Activated T-cell treated with anti-CD3 and anti-CD28 coated beads, Interleukin-2, amount 50 U/mL, for 1 hour (primary cell): ENCODE measurements at regions not wholly inside any gene's neighbourhood (a gene's known extent, or its start where the extent isn't known, plus 50 kb on each side); places are given as distances from the start of the nearest gene placed in this dataset.

Experiments used
- DNase-seq: peaks from one replicate; pipeline ENCODE4 v3.0.0-alpha.2; 2020

DNA sequence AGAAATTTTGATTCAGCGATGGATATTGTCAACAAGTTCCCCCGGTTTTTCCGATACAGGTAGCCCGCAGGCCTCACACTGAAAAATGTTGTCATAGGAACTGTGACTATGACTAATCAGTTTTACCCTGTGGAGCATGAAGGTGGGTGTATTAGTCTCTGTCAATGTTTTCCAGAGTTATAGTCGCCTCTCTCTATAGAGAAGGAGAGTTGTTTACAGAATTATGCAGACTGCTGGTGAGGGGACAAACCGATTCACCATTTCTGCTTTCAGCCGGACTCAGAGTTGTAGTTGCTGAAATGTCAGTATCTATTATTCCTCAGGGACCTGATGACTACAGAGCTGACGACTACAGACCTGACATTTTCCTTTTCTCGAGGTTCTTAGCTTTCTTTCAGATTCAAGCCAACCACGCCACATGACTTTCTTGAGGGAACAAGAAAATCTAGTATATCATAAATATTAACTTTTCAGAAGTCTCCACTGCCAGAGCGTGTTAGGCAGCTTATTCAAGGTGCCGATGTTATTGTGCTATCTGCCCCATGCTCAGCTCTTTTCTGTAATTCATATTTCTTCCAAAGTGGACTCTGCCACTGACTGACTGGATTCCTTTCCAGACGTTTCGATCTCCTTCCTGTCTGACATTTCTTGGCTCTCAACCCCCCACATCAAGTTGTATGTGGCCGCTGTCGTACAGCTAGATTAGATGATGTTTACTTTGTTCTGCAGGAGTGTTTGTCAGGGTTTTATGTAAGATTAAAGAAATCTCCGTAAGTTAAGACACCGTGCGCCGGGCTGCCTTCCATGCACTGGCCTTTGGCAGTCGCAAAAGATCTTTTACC, 178.1 kb downstream of the FGF1 start:
- no peak for DNase-seq

- DNase-seq, result no peak
Observed at GRCh38 chr5:142506756-142507155, 179.1 kb downstream of the FGF1 start.

- no peak for DNase-seq
Observed at GRCh38 chr5:142506046-142506445, 179.8 kb downstream of the FGF1 start.

DNA sequence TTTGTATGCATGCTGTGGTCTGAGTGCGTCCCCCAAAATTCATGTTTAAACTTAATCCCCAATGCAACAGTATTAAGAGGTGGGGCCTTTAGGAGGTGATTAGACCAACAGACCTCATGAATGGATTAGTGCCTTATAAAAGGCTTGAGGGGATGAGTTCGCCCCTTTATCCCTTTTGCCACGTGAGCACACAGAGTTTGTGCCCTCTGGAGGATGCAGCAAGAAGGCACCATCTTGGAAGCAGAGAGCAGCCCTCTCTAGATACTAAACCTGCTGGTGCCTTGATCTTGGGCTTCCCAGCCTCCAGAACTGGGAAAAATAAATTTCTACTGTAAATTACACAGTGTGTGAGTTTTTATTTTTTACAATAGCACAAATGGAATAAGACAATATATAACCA, 177.1 kb upstream of the SPRY4 start:
- DNase-seq, result no peak

- DNase-seq, result no peak
Observed at GRCh38 chr5:142500227-142500905, 175.5 kb upstream of the SPRY4 start.

DNA sequence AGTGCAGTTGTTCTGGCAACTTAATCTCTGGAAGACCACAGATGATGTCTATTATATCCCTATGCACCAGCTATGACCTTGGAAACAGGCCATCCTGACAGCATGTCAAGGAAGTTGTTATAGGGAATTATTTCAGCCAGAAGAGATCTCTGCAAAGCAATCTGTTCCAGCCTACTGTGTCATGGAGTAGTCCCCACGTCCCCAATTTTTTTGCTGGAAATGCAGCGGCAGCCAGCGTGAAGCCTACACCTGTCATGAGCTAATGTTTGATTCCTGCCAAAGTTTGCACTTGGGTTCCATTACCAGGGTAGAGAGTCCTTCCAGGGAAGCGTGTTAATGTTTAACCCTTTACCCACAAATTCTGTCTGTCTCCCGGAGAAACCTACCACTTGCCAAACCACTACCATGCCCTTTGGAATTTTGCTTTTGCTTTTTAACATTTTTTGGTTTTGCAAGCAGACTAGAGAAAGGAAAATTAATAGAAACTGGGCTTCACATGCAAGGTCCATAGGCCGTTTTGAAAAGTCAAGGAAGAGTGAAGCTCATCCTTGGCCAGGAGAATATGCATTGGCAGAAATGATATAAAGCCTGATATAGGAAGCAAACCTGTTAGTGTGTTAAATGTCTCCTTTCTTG, 174.9 kb upstream of the SPRY4 start:
- no peak for DNase-seq

- DNase-seq, result no peak
Observed at GRCh38 chr5:142498298-142498697, 173.5 kb upstream of the SPRY4 start.

DNA sequence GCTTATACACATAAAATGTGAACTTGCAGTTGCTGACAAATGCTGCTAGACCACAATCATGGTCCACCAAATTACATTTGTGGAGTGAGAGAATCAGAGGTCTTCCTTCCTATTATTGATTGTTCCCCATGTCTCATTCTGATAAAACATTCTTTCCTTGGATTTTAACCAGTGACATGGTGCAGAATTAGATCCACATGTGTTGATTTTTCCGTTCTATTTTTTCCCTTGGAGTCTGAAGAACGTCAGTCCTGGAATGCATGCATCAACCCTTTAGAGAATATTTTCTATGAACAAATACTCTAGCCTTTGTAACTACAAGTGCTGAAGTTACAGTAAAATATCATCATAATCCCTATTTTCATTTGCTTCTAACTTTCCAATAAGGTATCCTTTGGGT, 170.7 kb upstream of the SPRY4 start:
- no peak for DNase-seq

GRCh38 chr5:142493875-142494518, 169.2 kb upstream of the SPRY4 start:
- DNase-seq, result no peak

- DNase-seq, result no peak
Observed at GRCh38 chr5:142492781-142493281, 168.0 kb upstream of the SPRY4 start.

GRCh38 chr5:142491679-142492078, 166.9 kb upstream of the SPRY4 start:
- no peak for DNase-seq

GRCh38 chr5:142491270-142491669, 166.4 kb upstream of the SPRY4 start:
- no peak for DNase-seq

- DNase-seq, result no peak
Observed at GRCh38 chr5:142486581-142486980, 161.8 kb upstream of the SPRY4 start.

DNA sequence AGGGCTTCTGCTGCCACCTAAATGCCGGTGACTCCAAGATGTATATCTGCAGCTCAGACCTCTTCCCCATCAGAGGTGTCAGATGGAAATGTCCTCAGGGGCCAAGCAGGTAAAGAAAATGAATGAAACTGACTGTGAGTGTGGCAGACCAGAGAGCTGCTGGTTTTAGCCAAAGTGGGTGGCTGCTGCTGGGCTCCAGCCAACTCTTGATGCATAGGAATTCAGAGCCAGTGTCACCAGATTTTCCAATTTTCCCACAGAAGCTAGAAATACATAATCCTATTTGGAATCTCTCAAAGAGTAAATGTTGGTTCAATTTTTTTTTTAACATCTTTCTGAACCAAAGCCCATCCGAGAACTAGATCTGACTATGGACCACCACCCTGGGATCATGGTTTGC, 161.2 kb upstream of the SPRY4 start:
- no peak for DNase-seq

DNA sequence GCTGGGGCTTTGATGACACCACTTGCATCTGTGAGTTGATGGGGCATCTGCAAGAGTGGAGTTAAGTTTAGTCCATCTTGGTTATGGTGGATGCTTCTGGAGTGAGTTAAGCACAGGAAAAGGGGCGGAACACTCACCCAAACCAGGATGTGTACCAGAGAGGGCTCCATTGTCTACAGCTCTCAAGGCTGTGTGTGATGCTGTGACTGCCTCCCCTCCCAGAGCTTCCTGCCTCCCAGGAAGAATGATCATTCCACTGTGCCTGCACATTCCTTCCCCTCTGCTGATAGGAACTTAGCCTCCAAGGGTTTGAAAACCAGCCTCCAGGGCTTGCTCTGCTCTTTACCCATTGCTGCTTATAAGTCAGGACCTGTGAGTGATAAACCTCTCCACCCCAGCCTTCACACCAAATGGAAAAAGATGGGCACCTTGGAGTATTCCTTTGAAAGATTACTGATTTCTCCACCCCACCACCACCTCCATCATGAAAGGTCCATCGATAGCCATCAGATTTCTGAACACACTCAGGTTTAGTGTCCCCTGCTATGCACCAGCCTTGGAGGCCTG, 160.1 kb upstream of the SPRY4 start:
- no peak for DNase-seq

DNA sequence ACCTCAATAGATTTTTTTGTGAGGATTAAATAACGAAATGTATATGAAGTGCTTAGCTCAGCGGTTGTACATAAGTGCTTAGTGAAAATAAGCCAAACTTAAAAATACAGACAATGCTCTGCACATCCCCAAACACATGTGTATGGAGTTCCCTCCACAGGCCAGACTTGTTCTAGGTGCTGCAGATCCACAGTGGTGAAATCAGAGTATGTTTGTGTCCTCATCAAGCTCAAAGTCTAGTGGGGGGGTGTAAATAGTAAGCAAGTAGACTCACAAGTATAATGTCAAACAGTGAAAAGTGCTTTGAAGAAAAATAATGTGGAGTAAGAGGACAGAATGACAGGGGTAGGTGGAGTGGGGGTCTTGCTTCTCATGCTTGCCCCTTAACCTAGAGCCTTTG, 157.4 kb upstream of the SPRY4 start:
- DNase-seq, result no peak

GRCh38 chr5:142481410-142481809, 156.6 kb upstream of the SPRY4 start:
- DNase-seq, result no peak

- DNase-seq, result no peak
Observed at GRCh38 chr5:142479854-142480519, 155.2 kb upstream of the SPRY4 start.

DNA sequence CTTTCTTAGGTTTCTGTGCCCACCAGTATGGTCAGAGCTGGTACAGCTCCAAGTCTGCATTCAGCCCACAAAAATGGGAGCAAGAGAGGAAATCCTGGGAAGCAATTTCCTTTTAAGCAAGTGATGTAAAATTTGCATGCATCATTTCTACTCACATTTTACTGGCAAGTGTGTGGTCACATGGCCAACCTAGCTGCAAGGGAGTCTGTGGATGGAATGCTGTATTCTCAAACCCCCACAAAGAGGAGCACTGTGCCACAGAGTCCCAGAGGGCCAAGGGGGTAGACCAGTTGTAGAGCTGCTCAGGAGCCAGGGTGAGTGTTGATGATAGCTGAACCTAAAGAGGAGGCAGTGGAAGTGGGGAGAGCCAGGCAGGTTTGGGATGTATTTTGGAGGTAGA, 154.3 kb upstream of the SPRY4 start:
- no peak for DNase-seq

GRCh38 chr5:142478113-142478512, 153.3 kb upstream of the SPRY4 start:
- no peak for DNase-seq

GRCh38 chr5:142475102-142475513, 150.3 kb upstream of the SPRY4 start:
- no peak for DNase-seq

DNA sequence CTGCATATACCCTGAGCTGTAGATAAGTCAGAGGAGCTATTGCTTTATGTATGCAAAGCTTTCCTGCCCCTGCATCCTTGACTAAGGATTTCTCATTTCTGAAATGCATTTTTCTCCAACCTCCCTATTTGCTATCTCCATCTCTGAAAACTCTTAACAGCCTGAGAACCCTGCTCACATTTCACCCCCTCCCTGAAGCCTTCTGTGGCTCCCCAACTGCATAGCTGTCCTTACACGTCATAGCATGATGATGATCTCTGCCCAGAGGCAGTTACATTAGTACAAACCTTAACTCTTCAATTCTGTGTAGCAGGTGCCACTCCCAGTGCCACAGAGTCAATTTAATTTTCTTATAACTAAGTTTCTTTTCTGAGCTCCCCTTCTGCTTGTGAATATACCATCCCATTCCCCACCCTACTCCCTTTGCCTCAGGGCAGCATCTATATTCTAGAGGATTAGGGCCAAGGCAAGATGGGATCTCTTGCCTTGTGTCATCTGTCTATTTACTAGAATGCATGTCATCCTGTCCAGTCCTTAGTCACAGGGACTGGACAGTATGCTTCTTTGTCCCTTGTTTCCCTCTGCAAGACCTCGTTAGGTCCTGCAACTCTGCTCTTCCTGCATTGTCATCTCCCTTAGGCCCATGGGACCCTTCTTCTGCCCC, 149.7 kb upstream of the SPRY4 start:
- no peak for DNase-seq
